T-helper 17 cell (primary cell): ENCODE measurements at regions not wholly inside any gene's neighbourhood (a gene's known extent, or its start where the extent isn't known, plus 50 kb on each side); places are given as distances from the start of the nearest gene placed in this dataset.

Experiments used
- ATAC-seq: fragments of 150-1000 bp; cut with Tn5 transposase; 2 replicates; pipeline ENCODE4 v1.10.0; 2021; ENCODE audit warnings: mild to moderate bottlenecking, moderate library complexity
- DNase-seq, 3 donors: peaks; one replicate each; pipeline versions ENCODE4 v3.0.0 to v3.0.0-alpha.2; 2020 to 2021
- H3K9me3 ChIP-seq: one replicate; pipeline ENCODE4 v1.7.0; 2013; ENCODE audit warnings: low read length, mild to moderate bottlenecking; ENCODE audit not compliant: control insufficient read depth, poor library complexity, severe bottlenecking
- H3K27ac Mint-ChIP-seq: one replicate; pipeline ENCODE4 v1.8.0; 2022; ENCODE audit warnings: mild to moderate bottlenecking, moderate library complexity, mixed read lengths
- H3K27me3 Mint-ChIP-seq: one replicate; pipeline ENCODE4 v1.8.0; 2022; ENCODE audit warnings: mixed read lengths
- H3K36me3 Mint-ChIP-seq: one replicate; pipeline ENCODE4 v1.8.0; 2022; ENCODE audit warnings: low read depth, mixed read lengths
- H3K4me1 Mint-ChIP-seq: one replicate; pipeline ENCODE4 v1.8.0; 2022; ENCODE audit warnings: mild to moderate bottlenecking, mixed read lengths
- H3K4me3 Mint-ChIP-seq: one replicate; pipeline ENCODE4 v1.8.0; 2022; ENCODE audit warnings: mild to moderate bottlenecking, moderate library complexity, mixed read lengths

DNA sequence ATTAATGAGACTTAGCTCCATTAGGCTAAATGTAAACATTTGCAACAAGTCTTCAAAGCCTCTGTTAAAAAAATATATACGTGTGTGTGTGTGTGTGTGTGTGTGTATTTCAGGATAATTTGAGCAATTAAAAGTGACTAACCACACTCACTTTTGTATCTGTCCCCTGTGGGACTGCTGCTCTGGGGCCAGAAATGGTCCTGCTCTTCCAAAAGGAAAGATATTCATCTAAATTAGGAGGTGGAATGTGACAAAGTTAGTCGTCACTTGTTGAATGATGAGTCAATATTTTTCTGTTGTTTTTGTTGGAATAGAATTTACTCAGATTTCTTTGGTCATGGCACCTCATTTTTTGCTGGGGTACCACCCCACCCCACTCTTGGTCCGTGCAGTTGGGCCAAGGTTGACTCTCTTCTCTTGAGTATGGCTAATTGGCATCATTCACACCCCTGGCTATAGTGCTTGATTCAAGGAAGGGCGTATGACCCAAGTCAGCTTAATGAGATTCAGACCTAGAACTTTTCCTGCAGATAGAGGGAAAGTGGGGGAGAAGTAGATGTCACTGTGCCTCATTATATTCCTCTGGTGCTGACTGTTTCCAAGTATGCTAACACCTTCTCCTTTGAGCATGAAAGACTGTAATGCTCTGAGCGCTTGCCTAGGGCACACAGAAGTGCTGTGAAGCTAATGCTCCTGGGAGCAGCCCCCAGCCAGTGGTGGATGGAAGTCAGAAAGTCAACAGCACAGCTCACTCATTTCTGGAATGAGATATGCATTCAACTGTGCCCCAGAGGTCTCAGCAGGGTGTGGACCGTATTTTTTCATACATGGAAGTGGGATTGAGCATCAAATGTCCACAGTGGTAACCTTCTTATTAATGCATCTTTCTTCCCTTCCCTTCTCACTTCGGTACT lies 577.0 kb upstream of the TBX3 start:
- ATAC-seq (no peak), DNase-seq (no peak)
- no peaks in the 10 kb centered on the region for H3K9me3 ChIP-seq
- Mint-ChIP-seq H3K4me1 (no peaks in the 10 kb centered on the region), H3K36me3 (no peaks in the 10 kb centered on the region), H3K27me3 (no peaks in the 10 kb centered on the region), H3K4me3 (no peak overlapping the region), H3K27ac (no peak overlapping the region)

DNA sequence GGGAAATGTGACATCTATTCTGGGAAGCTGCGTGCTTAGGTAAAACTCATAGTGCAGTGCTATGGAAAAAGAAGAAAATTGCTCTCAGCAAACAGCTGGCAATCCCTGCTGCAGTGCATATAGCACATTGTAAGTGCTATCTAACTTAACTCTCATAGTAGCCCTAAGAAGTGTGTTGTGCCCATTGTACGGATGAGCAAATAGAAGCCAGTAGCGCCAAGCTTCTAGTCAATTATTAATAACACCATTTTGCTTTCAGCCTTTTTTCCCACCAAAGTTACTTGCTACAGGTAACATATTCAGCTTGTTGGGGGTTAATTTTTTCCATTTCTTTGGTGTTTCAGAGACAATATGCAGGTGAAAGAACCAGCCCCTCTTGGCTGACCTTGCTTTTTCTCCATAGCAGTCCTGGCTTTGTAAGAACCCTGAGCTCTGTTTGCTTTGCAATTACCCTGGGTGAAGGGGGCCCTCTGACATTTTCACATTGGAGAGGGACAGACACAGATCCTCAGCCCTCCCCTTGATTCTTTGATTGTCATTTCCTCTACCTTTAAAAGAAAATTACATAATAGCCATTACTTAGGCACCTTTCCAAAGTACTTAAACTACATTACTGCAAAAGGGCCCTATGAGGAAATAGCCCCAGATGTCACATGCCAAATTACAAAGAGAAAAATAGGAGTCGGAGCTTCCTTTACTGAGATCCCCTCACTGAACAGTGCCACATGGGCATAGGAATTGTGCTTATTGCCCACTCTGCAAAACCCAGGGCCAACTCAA lies 576.2 kb upstream of the TBX3 start:
- no peak overlapping the region for H3K4me3 Mint-ChIP-seq
- ATAC-seq (no peak), DNase-seq (no peak)
- no peaks in the 10 kb centered on the region for H3K36me3 Mint-ChIP-seq
- no peaks in the 10 kb centered on the region for H3K4me1 Mint-ChIP-seq
- no peak overlapping the region for H3K27ac Mint-ChIP-seq
- H3K27me3 Mint-ChIP-seq, result no peaks in the 10 kb centered on the region
- H3K9me3 ChIP-seq, result no peaks in the 10 kb centered on the region

- DNase-seq (no peak), ATAC-seq (no peak)
- no peaks in the 10 kb centered on the region for H3K36me3 Mint-ChIP-seq
- no peaks in the 10 kb centered on the region for H3K27me3 Mint-ChIP-seq
- no peak overlapping the region for H3K4me3 Mint-ChIP-seq
- H3K27ac Mint-ChIP-seq, result no peak overlapping the region
- H3K9me3 ChIP-seq, result no peaks in the 10 kb centered on the region
- H3K4me1 Mint-ChIP-seq, result no peaks in the 10 kb centered on the region
These were observed 573.8 kb upstream of the TBX3 start for GRCh38 chr12:115257791-115258190.

DNA sequence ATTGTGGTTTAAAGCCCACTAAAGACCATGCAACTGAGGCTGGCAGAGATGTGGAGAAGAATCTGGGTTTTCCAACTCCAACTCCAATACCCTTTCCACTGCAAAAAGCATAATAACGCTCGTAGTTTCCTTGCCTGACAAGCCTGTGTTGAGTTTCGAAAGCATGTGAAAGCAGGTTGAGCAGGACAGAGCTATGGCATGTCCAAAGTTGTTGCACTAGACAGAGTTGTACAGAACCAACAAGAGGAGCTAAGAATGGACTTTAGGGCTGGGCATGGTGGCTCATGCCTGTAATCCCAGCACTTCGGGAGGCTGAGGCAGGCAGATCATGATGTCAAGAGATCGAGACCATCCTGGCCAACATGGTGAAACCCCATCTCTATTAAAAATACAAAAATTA lies 572.0 kb upstream of the TBX3 start:
- H3K27me3 Mint-ChIP-seq, result no peaks in the 10 kb centered on the region
- H3K27ac Mint-ChIP-seq, result no peak overlapping the region
- no peaks in the 10 kb centered on the region for H3K9me3 ChIP-seq
- H3K4me3 Mint-ChIP-seq, result no peak overlapping the region
- DNase-seq (no peak), ATAC-seq (no peak)
- H3K36me3 Mint-ChIP-seq, result no peaks in the 10 kb centered on the region
- H3K4me1 Mint-ChIP-seq, result no peaks in the 10 kb centered on the region

GRCh38 chr12:115255257-115255656 lies 571.3 kb upstream of the TBX3 start:
- no peaks in the 10 kb centered on the region for H3K27me3 Mint-ChIP-seq
- no peak for DNase-seq

GRCh38 chr12:115253049-115253448 lies 569.1 kb upstream of the TBX3 start:
- no peak overlapping the region for H3K27ac Mint-ChIP-seq
- DNase-seq (no peak), ATAC-seq (no peak)
- H3K4me3 Mint-ChIP-seq, result no peak overlapping the region
- no peaks in the 10 kb centered on the region for H3K36me3 Mint-ChIP-seq
- no peaks in the 10 kb centered on the region for H3K4me1 Mint-ChIP-seq
- H3K9me3 ChIP-seq, result no peaks in the 10 kb centered on the region
- H3K27me3 Mint-ChIP-seq, result no peaks in the 10 kb centered on the region

More at GRCh38 chr12:115255257-115255656, 571.3 kb upstream of the TBX3 start:
- no peaks in the 10 kb centered on the region for H3K9me3 ChIP-seq
- Mint-ChIP-seq H3K36me3 (no peaks in the 10 kb centered on the region), H3K4me3 (no peak overlapping the region), H3K4me1 (no peaks in the 10 kb centered on the region), H3K27ac (no peak overlapping the region)
- ATAC-seq, result no peak

GRCh38 chr12:115251727-115252126 lies 567.8 kb upstream of the TBX3 start:
- Mint-ChIP-seq H3K27ac (no peak overlapping the region), H3K4me1 (no peaks in the 10 kb centered on the region), H3K36me3 (no peaks in the 10 kb centered on the region), H3K27me3 (no peaks in the 10 kb centered on the region), H3K4me3 (no peak overlapping the region)
- no peaks in the 10 kb centered on the region for H3K9me3 ChIP-seq
- no peak for ATAC-seq
- DNase-seq, result no peak

DNA sequence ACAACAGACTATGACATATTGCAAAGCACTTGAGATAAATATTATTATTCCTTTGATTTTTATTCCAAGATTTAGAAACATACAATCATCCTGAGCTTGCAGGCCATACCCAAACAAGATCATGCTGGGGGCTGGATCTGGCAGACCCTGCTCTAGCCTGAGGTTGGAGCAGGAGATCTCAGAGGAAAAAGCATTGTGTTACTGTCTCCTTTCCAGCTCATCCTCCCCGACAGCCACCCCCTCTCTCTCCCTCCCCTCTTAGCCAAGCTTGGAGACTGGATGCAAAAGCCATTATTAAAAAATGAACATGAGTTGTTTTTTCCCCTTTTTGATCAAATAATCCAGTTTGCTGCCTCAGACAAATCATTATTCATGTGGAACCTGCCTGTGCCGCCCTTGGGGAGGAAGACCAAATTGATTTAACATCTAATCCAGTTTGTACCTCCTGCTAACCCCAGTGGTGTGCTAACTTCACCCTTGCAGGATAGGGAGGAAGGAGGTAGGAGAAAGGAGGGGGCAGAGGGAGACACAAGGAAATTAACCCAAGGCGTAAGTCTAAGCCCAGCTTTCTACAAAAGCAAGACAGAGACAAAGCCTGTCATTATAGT lies 565.8 kb upstream of the TBX3 start:
- no peaks in the 10 kb centered on the region for H3K9me3 ChIP-seq
- no peak for DNase-seq
- no peak for ATAC-seq
- H3K36me3 Mint-ChIP-seq, result no peaks in the 10 kb centered on the region
- no peak overlapping the region for H3K27ac Mint-ChIP-seq
- H3K4me1 Mint-ChIP-seq, result no peaks in the 10 kb centered on the region
- no peaks in the 10 kb centered on the region for H3K27me3 Mint-ChIP-seq
- no peak overlapping the region for H3K4me3 Mint-ChIP-seq

DNA sequence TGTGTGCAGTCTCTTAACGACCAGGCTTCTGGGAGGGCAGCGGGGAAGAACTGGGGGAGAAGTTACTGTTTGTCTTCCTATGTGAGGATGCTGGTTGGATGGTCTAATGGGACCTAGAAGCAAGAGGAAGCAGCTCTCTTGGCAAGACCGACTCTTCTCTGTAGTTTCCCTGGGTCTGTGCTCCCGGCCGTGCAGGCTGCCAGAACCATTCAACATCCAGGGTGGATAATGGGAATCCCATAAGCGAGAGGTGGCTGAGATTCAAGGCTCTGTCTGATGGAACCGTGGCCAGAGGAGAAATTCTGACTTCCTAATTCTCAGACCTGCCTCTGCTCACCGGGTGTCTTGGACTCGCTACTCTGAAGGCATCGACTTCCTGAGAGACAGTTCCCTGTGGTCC lies 561.0 kb upstream of the TBX3 start:
- DNase-seq (no peak), ATAC-seq (no peak)
- H3K27me3 Mint-ChIP-seq, result no peaks in the 10 kb centered on the region
- no peaks in the 10 kb centered on the region for H3K4me1 Mint-ChIP-seq
- H3K27ac Mint-ChIP-seq, result no peak overlapping the region
- no peak overlapping the region for H3K4me3 Mint-ChIP-seq
- H3K36me3 Mint-ChIP-seq, result no peaks in the 10 kb centered on the region
- H3K9me3 ChIP-seq, result no peaks in the 10 kb centered on the region

GRCh38 chr12:115243933-115244628 lies 560.1 kb upstream of the TBX3 start:
- Mint-ChIP-seq H3K36me3 (no peaks in the 10 kb centered on the region), H3K27me3 (no peaks in the 10 kb centered on the region), H3K4me1 (no peaks in the 10 kb centered on the region), H3K4me3 (no peak overlapping the region), H3K27ac (no peak overlapping the region)
- DNase-seq, result no peak
- no peak for ATAC-seq
- H3K9me3 ChIP-seq, result no peaks in the 10 kb centered on the region

GRCh38 chr12:115240251-115240650 lies 556.3 kb upstream of the TBX3 start:
- Mint-ChIP-seq H3K4me1 (no peaks in the 10 kb centered on the region), H3K27ac (no peak overlapping the region), H3K36me3 (no peaks in the 10 kb centered on the region), H3K27me3 (no peaks in the 10 kb centered on the region), H3K4me3 (no peak overlapping the region)
- ATAC-seq (no peak), DNase-seq (no peak)
- no peaks in the 10 kb centered on the region for H3K9me3 ChIP-seq

DNA sequence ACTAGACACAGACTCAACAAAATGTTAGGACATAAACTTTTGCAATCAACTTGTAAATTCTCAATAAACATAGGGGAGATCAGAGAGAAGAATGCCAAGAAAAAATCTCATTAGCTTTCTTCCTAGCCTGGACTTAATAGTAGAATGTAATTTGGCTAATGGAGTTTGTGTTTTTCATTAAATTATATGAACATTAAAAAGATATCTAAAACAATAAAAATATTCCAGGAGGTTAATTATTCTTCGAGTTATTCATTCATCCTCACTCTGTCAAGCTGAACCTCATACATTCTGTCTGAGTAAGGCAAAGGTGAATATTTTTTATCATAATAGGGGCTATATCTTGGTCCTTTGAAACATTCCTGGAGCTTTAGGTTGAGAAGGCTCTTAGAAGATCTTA lies 551.9 kb upstream of the TBX3 start:
- DNase-seq (no peak), ATAC-seq (no peak)
- Mint-ChIP-seq H3K27me3 (no peaks in the 10 kb centered on the region), H3K4me3 (no peak overlapping the region), H3K27ac (no peak overlapping the region), H3K36me3 (no peaks in the 10 kb centered on the region), H3K4me1 (no peaks in the 10 kb centered on the region)
- H3K9me3 ChIP-seq, result no peaks in the 10 kb centered on the region
